Stimulated activated CD8-positive, alpha-beta memory T cell treated with anti-CD3 and anti-CD28 coated beads, Interleukin-7, amount 100 ng/mL, for 4 hours (primary cell): ENCODE measurements at regions not wholly inside any gene's neighbourhood (a gene's known extent, or its start where the extent isn't known, plus 50 kb on each side); places are given as distances from the start of the nearest gene placed in this dataset.
"Not testable (repeated sequence)": the region's sequence is repeated elsewhere in the genome, so short reads cannot be mapped to it uniquely, and the experiment has no call there.

Experiments
- DNase-seq, 2 donors: peaks; one replicate each; pipeline ENCODE4 v3.0.0-alpha.2; 2020; ENCODE audit warnings: low read depth in 2 of 2

- DNase-seq: no peak
Observed at GRCh38 chr4:66297703-66298102, 627.4 kb upstream of the EPHA5 start.

GRCh38 chr4:66294638-66295037 lies 624.3 kb upstream of the EPHA5 start:
- no peak for DNase-seq

GRCh38 chr4:66284991-66285451 lies 614.7 kb upstream of the EPHA5 start:
- DNase-seq: no peak

GRCh38 chr4:66279084-66279483 lies 608.8 kb upstream of the EPHA5 start:
- no peak for DNase-seq

- DNase-seq: no peak
Observed at GRCh38 chr4:66275411-66276038, 605.2 kb upstream of the EPHA5 start.

- DNase-seq: no peak
Observed at GRCh38 chr4:66273110-66273509, 602.8 kb upstream of the EPHA5 start.

- DNase-seq: not testable (repeated sequence)
Observed at GRCh38 chr4:66270356-66270755, 600.1 kb upstream of the EPHA5 start.

GRCh38 chr4:66266554-66266953 lies 596.3 kb upstream of the EPHA5 start:
- DNase-seq: not testable (repeated sequence)

GRCh38 chr4:66266035-66266434 lies 595.7 kb upstream of the EPHA5 start:
- DNase-seq: no peak

- DNase-seq: no peak
Observed at GRCh38 chr4:66252291-66252690, 582.0 kb upstream of the EPHA5 start.

- no peak for DNase-seq
Observed at GRCh38 chr4:66246643-66247042, 576.4 kb upstream of the EPHA5 start.

GRCh38 chr4:66235876-66236275 lies 565.6 kb upstream of the EPHA5 start:
- DNase-seq: no peak

GRCh38 chr4:66229885-66230284 lies 559.6 kb upstream of the EPHA5 start:
- DNase-seq: no peak

GRCh38 chr4:66225539-66225938 lies 555.2 kb upstream of the EPHA5 start:
- no peak for DNase-seq

GRCh38 chr4:66223068-66223703 lies 552.9 kb upstream of the EPHA5 start:
- no peak for DNase-seq

GRCh38 chr4:66219401-66219800 lies 549.1 kb upstream of the EPHA5 start:
- DNase-seq: no peak

- no peak for DNase-seq
Observed at GRCh38 chr4:66216252-66216651, 546.0 kb upstream of the EPHA5 start.

GRCh38 chr4:66212489-66212888 lies 542.2 kb upstream of the EPHA5 start:
- no peak for DNase-seq

- DNase-seq: no peak
Observed at GRCh38 chr4:66204534-66205247, 534.4 kb upstream of the EPHA5 start.

GRCh38 chr4:66202870-66203269 lies 532.6 kb upstream of the EPHA5 start:
- DNase-seq: no peak

- DNase-seq: no peak
Observed at GRCh38 chr4:66197451-66197850, 527.2 kb upstream of the EPHA5 start.

GRCh38 chr4:66193487-66193886 lies 523.2 kb upstream of the EPHA5 start:
- DNase-seq: no peak

GRCh38 chr4:66187175-66187720 lies 517.0 kb upstream of the EPHA5 start:
- DNase-seq: no peak
